SK-N-SH treated with all-trans-retinoic acid at 6 μM for 48 hours (cell line): ENCODE measurements at regions not wholly inside any gene's neighbourhood (a gene's known extent, or its start where the extent isn't known, plus 50 kb on each side); places are given as distances from the start of the nearest gene placed in this dataset.

Source experiments
- ATAC-seq: fragments of 200-7000 bp; cut with Tn5 transposase; 3 replicates; pipeline ENCODE4 v1.9.1; 2020; ENCODE audit warnings: mild to moderate bottlenecking, moderate library complexity
- BACH2 ChIP-seq: fragments of 250-450 bp; sonication (Bioruptor Pico); IDR thresholded peaks from 2 replicates; pipeline ENCODE4 v1.9.0; 2021; ENCODE audit warnings: mild to moderate bottlenecking, borderline replicate concordance
- CREB5 ChIP-seq: fragments of 250-450 bp; sonication (Bioruptor Pico); IDR thresholded peaks from 2 replicates; pipeline ENCODE4 v1.5.1; 2020; ENCODE audit warnings: low read depth, mild to moderate bottlenecking, moderate library complexity
- CSRNP3 ChIP-seq: fragments of 250-450 bp; sonication (Bioruptor Pico); IDR thresholded peaks from 2 replicates; pipeline ENCODE4 v1.5.1; 2021; ENCODE audit warnings: mild to moderate bottlenecking, moderate library complexity
- ESRRG ChIP-seq: fragments of 250-450 bp; sonication (Bioruptor Pico); IDR thresholded peaks from 2 replicates; pipeline ENCODE4 v1.6.1; 2021; ENCODE audit warnings: mild to moderate bottlenecking
- GLIS3 ChIP-seq: fragments of 250-450 bp; sonication (Bioruptor Pico); IDR thresholded peaks from 2 replicates; pipeline ENCODE4 v1.5.0; 2020; ENCODE audit warnings: mild to moderate bottlenecking, moderate library complexity
- ISL1 ChIP-seq: fragments of 250-450 bp; sonication (Bioruptor Pico); IDR thresholded peaks from 2 replicates; pipeline ENCODE4 v2.1.2; 2022; ENCODE audit warnings: mild to moderate bottlenecking, moderate library complexity
- PATZ1 ChIP-seq: fragments of 250-450 bp; sonication (Bioruptor Pico); IDR thresholded peaks from 2 replicates; pipeline ENCODE4 v1.8.0; 2020; ENCODE audit warnings: mild to moderate bottlenecking, moderate library complexity, borderline replicate concordance
- POU6F1 ChIP-seq: fragments of 250-450 bp; sonication (Bioruptor Pico); IDR thresholded peaks from 2 replicates; pipeline ENCODE4 v1.8.0; 2021; ENCODE audit warnings: low read depth, mild to moderate bottlenecking, moderate library complexity, borderline replicate concordance
- PPARA ChIP-seq: fragments of 250-450 bp; sonication (Bioruptor Pico); IDR thresholded peaks from 2 replicates; pipeline ENCODE4 v1.5.0; 2020; ENCODE audit warnings: mild to moderate bottlenecking, borderline replicate concordance
- RARB ChIP-seq: fragments of 250-450 bp; sonication (Bioruptor Pico); IDR thresholded peaks from 2 replicates; pipeline ENCODE4 v1.8.0; 2021; ENCODE audit warnings: mild to moderate bottlenecking, moderate library complexity
- SNAI2 ChIP-seq: fragments of 250-450 bp; sonication (Bioruptor Pico); IDR thresholded peaks from 2 replicates; pipeline ENCODE4 v1.5.0; 2020; ENCODE audit warnings: mild to moderate bottlenecking, moderate library complexity
- TCF4 ChIP-seq: fragments of 250-450 bp; sonication (Bioruptor Pico); IDR thresholded peaks from 2 replicates; pipeline ENCODE4 v1.8.0; 2021; ENCODE audit warnings: mild to moderate bottlenecking, moderate library complexity, borderline replicate concordance
- TOX ChIP-seq: fragments of 250-450 bp; sonication (Bioruptor Pico); IDR thresholded peaks from 2 replicates; pipeline ENCODE4 v1.8.0; 2021; ENCODE audit warnings: mild to moderate bottlenecking, moderate library complexity, borderline replicate concordance
- TSHZ2 ChIP-seq: fragments of 250-450 bp; sonication (Bioruptor Pico); IDR thresholded peaks from 2 replicates; pipeline ENCODE4 v1.5.0; 2020; ENCODE audit warnings: mild to moderate bottlenecking, moderate library complexity
- ZC3H10 ChIP-seq: fragments of 250-450 bp; sonication (Bioruptor Pico); IDR thresholded peaks from 2 replicates; pipeline ENCODE4 v1.5.1; 2021; ENCODE audit warnings: mild to moderate bottlenecking, moderate library complexity
- ZFP3 ChIP-seq: fragments of 250-450 bp; sonication (Bioruptor Pico); IDR thresholded peaks from 2 replicates; pipeline ENCODE4 v1.5.0; 2020; ENCODE audit warnings: mild to moderate bottlenecking, moderate library complexity
- ZNF70 ChIP-seq: fragments of 450-650 bp; formaldehyde crosslinking; IDR thresholded peaks from 2 replicates; pipeline ENCODE4 v1.5.0; 2020; ENCODE audit warnings: mild to moderate bottlenecking, moderate library complexity

- TF ChIP-seq TSHZ2 (no peak), BACH2 (CRISPR knock-in tag) (no peak), ZFP3 (CRISPR knock-in tag) (no peak), GLIS3 (no peak), SNAI2 (CRISPR knock-in tag) (no peak), CSRNP3 (CRISPR knock-in tag) (no peak), RARB (CRISPR knock-in tag) (no peak)
These were observed 983.2 kb downstream of the CDH11 start (continued) for GRCh38 chr16:64138621-64139020.

- TF ChIP-seq ZFP3 (CRISPR knock-in tag) (no peak), ZNF70 (CRISPR knock-in tag) (no peak), CREB5 (CRISPR knock-in tag) (no peak), ISL1 (CRISPR knock-in tag) (no peak), TOX (no peak), TSHZ2 (no peak), SNAI2 (CRISPR knock-in tag) (no peak), PATZ1 (CRISPR knock-in tag) (no peak), BACH2 (CRISPR knock-in tag) (no peak), GLIS3 (no peak), POU6F1 (CRISPR knock-in tag) (no peak), PPARA (CRISPR knock-in tag) (no peak), ZC3H10 (CRISPR knock-in tag) (no peak)
- no peak for ATAC-seq
These were observed 983.9 kb downstream of the CDH11 start for GRCh38 chr16:64138006-64138405.

GRCh38 chr16:64136743-64137142, 985.1 kb downstream of the CDH11 start:
- no peak for ATAC-seq
- TF ChIP-seq ZC3H10 (CRISPR knock-in tag) (no peak), GLIS3 (no peak), POU6F1 (CRISPR knock-in tag) (no peak), PPARA (CRISPR knock-in tag) (no peak), BACH2 (CRISPR knock-in tag) (no peak), CSRNP3 (CRISPR knock-in tag) (no peak), TCF4 (CRISPR knock-in tag) (no peak), PATZ1 (CRISPR knock-in tag) (no peak), SNAI2 (CRISPR knock-in tag) (no peak), TOX (no peak), ESRRG (CRISPR knock-in tag) (no peak)
